ENCODE measurements at regions not wholly inside any gene's neighbourhood (a gene's known extent, or its start where the extent isn't known, plus 50 kb on each side); places are given as distances from the start of the nearest gene placed in this dataset.
"Not testable (repeated sequence)": the region's sequence is repeated elsewhere in the genome, so short reads cannot be mapped to it uniquely, and the experiment has no call there.

GRCh38 chr17:71869293-71869692 is 251.5 kb upstream of the SOX9 start:
- Mint-ChIP-seq H3K4me1 (ENCODE audit: insufficient read depth, unreplicated experiment) (no peaks in the 10 kb centered on the region), H3K27me3 (ENCODE audit: insufficient read depth, unreplicated experiment) (no peaks in the 10 kb centered on the region), H3K4me3 (ENCODE audit: unreplicated experiment) (no peak overlapping the region), H3K27ac (ENCODE audit: low read depth, unreplicated experiment) (no peak overlapping the region), H3K36me3 (ENCODE audit: insufficient read depth, unreplicated experiment) (no peaks in the 10 kb centered on the region), H3K9me3 (ENCODE audit: unreplicated experiment) (no peaks in the 10 kb centered on the region)
- TF ChIP-seq CTCF (IDR thresholded peaks at IDR 0.05; ENCODE audit: unreplicated experiment): no peak
- POLR2A ChIA-PET: interaction anchor here (0.8 kb wide), 1 partner anchor 163 kb away, joined by 5 read pairs; no protein-coding TSS in a partner anchor
- CTCF ChIA-PET: interaction anchor here (0.8 kb wide), 1 partner anchor 374 kb away, joined by 3 read pairs; no protein-coding TSS in a partner anchor
- BruUV-seq (replicated peaks): no TSS peak
- intact Hi-C loops (cut with micrococcal nuclease): no loop called here
- no peak for DNase-seq (ENCODE audit: unreplicated experiment)

DNA sequence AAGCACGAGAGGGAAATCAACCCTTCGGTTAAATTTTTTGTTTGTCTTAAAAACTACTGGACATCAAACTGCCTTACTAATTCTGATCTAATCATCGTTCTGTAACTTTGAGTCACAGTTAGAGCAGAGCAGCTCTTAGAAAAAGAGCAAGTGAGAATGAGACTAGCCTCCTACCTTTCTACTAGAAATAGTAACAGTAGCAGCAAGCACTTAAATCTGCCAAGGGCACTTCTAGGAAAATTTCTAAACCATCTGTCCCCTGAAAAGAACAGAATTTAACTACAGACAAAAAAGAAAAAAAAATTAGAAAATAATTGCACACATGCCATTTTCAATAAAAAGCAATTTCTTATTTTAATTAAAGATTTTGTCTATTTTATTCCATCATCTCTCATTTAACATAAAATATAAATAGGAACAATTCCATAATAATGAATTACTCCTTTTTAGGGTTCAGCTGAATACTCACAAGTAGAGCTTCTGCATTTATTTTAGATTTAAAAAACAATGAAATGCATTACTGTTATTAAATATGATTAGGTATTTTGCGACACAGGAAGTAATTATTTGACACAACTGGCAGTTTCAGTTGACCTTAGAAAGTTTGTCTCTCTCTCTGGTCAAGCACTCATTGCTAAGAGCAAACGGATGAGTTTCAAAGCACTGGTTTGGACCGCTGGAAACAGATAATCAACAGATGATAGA is 250.8 kb upstream of the SOX9 start:
- Mint-ChIP-seq H3K36me3 (ENCODE audit: insufficient read depth, unreplicated experiment) (no peaks in the 10 kb centered on the region), H3K4me1 (ENCODE audit: insufficient read depth, unreplicated experiment) (no peaks in the 10 kb centered on the region), H3K27me3 (ENCODE audit: insufficient read depth, unreplicated experiment) (no peaks in the 10 kb centered on the region), H3K4me3 (ENCODE audit: unreplicated experiment) (no peak overlapping the region), H3K9me3 (ENCODE audit: unreplicated experiment) (no peaks in the 10 kb centered on the region), H3K27ac (ENCODE audit: low read depth, unreplicated experiment) (no peak overlapping the region)
- ChIA-PET POLR2A (no interaction called here), CTCF (no interaction called here)
- BruUV-seq (replicated peaks): no TSS peak
- no peak for DNase-seq (ENCODE audit: unreplicated experiment)
- intact Hi-C loops (cut with micrococcal nuclease): no loop called here
- no peak for TF ChIP-seq CTCF (IDR thresholded peaks at IDR 0.05; ENCODE audit: unreplicated experiment)

DNA sequence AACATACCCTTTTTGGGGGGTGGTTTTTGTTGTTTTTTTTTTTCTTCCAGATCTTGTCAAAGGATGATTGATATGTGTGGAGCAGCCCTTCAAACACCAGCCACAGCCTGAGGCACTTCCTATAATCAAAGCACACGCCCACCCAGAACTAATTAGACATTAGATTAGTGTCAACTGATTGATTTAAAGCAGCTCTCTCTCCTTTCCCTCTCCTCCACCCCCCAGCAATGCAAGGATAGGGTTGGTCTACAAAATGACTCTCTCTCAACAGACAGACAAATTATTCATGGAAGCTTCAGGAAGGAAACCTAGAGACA is 250.3 kb upstream of the SOX9 start:
- CTCF ChIA-PET: no interaction called here
- Mint-ChIP-seq H3K27ac (ENCODE audit: low read depth, unreplicated experiment) (no peak overlapping the region), H3K9me3 (ENCODE audit: unreplicated experiment) (no peaks in the 10 kb centered on the region), H3K27me3 (ENCODE audit: insufficient read depth, unreplicated experiment) (no peaks in the 10 kb centered on the region), H3K36me3 (ENCODE audit: insufficient read depth, unreplicated experiment) (no peaks in the 10 kb centered on the region), H3K4me1 (ENCODE audit: insufficient read depth, unreplicated experiment) (no peaks in the 10 kb centered on the region), H3K4me3 (ENCODE audit: unreplicated experiment) (no peak overlapping the region)
- BruUV-seq (replicated peaks): no TSS peak
- intact Hi-C loops (cut with micrococcal nuclease): no loop called here
- no peak for TF ChIP-seq CTCF (IDR thresholded peaks at IDR 0.05; ENCODE audit: unreplicated experiment)
- DNase-seq (ENCODE audit: unreplicated experiment): no peak
- POLR2A ChIA-PET: no interaction called here

DNA sequence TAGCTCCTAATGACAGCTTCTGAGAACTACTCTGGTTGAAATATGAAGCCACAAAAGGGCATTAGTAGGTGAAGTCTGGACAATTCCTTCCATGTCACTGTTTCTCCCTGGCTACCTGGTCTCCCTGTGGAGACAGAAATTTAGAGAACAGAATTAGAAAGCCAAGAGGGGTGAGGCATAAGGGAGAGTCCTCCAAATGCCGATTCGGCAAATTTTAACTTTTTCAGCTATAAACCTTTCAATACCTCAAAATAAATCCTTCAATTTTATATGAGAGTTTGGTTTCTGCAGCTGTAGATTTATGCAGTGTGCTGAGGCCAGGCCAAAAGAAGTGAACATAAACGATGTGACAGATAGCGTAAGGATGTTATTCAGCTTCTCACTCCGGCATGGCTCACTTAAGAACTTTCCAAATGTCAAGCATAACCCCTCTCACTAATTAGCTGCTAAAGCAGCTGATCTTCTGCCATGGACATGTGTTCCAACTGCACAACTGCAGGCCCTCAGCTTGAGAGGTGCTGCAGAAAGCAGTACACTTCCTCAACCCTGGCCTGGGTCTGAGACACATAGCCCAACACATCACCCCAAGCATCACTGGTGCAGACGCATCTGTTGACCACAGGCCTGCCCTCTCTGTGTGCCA is 247.9 kb upstream of the SOX9 start:
- Mint-ChIP-seq H3K27me3 (ENCODE audit: insufficient read depth, unreplicated experiment) (no peaks in the 10 kb centered on the region), H3K36me3 (ENCODE audit: insufficient read depth, unreplicated experiment) (no peaks in the 10 kb centered on the region), H3K4me1 (ENCODE audit: insufficient read depth, unreplicated experiment) (no peaks in the 10 kb centered on the region), H3K9me3 (ENCODE audit: unreplicated experiment) (no peaks in the 10 kb centered on the region), H3K4me3 (ENCODE audit: unreplicated experiment) (no peak overlapping the region), H3K27ac (ENCODE audit: low read depth, unreplicated experiment) (no peak overlapping the region)
- TF ChIP-seq CTCF (IDR thresholded peaks at IDR 0.05; ENCODE audit: unreplicated experiment): no peak
- POLR2A ChIA-PET: interaction anchor here (0.5 kb wide), 1 partner anchor 1762 kb away, joined by 4 read pairs; no protein-coding TSS in a partner anchor
- no peak for DNase-seq (ENCODE audit: unreplicated experiment)
- no TSS peak for BruUV-seq (replicated peaks)
- intact Hi-C loops (cut with micrococcal nuclease): no loop called here
- CTCF ChIA-PET: interaction anchor here (1.2 kb wide), 1 partner anchor 11 kb away, joined by 5 read pairs; no protein-coding TSS in a partner anchor

DNA sequence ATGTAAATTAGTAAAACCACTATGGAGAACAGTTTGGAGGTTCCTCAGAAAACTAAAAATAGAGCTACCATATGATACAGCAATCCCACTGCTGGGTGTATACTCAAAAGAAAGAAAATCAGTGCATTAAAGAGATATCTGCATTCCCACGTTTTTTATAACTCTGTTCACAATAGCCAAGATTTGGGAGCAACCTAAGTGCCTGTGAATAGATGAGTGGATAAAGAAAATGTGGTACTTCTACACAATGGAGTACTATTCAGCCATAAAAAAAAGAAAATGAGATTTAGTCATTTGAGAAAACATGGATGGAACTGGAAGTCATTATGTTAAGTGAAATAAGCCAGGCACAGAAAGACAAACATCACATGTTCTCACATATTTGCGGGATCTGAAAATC is 246.0 kb upstream of the SOX9 start:
- H3K4me1 Mint-ChIP-seq (ENCODE audit: insufficient read depth, unreplicated experiment); H3K4me3 Mint-ChIP-seq (ENCODE audit: unreplicated experiment); intact Hi-C loops (cut with micrococcal nuclease); BruUV-seq (replicated peaks); POLR2A ChIA-PET; DNase-seq (ENCODE audit: unreplicated experiment); H3K9me3 Mint-ChIP-seq (ENCODE audit: unreplicated experiment); H3K36me3 Mint-ChIP-seq (ENCODE audit: insufficient read depth, unreplicated experiment); CTCF ChIA-PET; H3K27ac Mint-ChIP-seq (ENCODE audit: low read depth, unreplicated experiment); H3K27me3 Mint-ChIP-seq (ENCODE audit: insufficient read depth, unreplicated experiment): not testable (repeated sequence)

All from MCF 10A (cell line).